HEK293T (cell line): ENCODE measurements at regions not wholly inside any gene's neighbourhood (a gene's known extent, or its start where the extent isn't known, plus 50 kb on each side); places are given as distances from the start of the nearest gene placed in this dataset.

Experiments
- CTCF ChIA-PET: fragments of 350-600 bp; formaldehyde crosslinking; extraction: SDS; loops from one replicate; lab custom pipeline; 2021; ENCODE audit warnings: antibody characterized with exemption, inconsistent platforms; lab: Yijun Ruan, JAX
- POLR2A ChIA-PET: fragments of 350-600 bp; formaldehyde crosslinking; extraction: SDS; loops from one replicate; lab custom pipeline; 2020; ENCODE audit warnings: antibody characterized with exemption, inconsistent platforms; lab: Yijun Ruan, JAX
- DNase-seq: peaks from one replicate; pipeline ENCODE4 v3.0.0; 2012; ENCODE audit warnings: mixed read lengths; ENCODE audit errors: extremely low spot score
- ARNT ChIP-seq: fragments of 450-650 bp; IDR thresholded peaks from 2 replicates; pipeline ENCODE4 v1.6.1; 2017; ENCODE audit warnings: mild to moderate bottlenecking
- BHLHE40 ChIP-seq: fragments of 450-650 bp; IDR thresholded peaks from 2 replicates; pipeline ENCODE4 v1.6.1; 2016; ENCODE audit warnings: mild to moderate bottlenecking, moderate library complexity, borderline replicate concordance
- CTBP1 ChIP-seq: fragments of 450-650 bp; IDR thresholded peaks from 2 replicates; pipeline ENCODE4 v1.6.1; 2016; ENCODE audit warnings: borderline replicate concordance
- ELF4 ChIP-seq: fragments of 450-650 bp; IDR thresholded peaks from 2 replicates; pipeline ENCODE4 v1.6.1; 2017; ENCODE audit warnings: antibody characterized with exemption
- FOXA1 ChIP-seq: fragments of 450-650 bp; IDR thresholded peaks from 2 replicates; pipeline ENCODE4 v1.6.1; 2016; ENCODE audit warnings: mild to moderate bottlenecking
- FOXK2 ChIP-seq: fragments of 450-650 bp; IDR thresholded peaks from 2 replicates; pipeline ENCODE4 v1.6.1; 2016; ENCODE audit warnings: mild to moderate bottlenecking
- FOXM1 ChIP-seq: fragments of 450-650 bp; IDR thresholded peaks from 2 replicates; pipeline ENCODE4 v1.6.1; 2017; ENCODE audit warnings: mild to moderate bottlenecking, borderline replicate concordance
- HDGF ChIP-seq: fragments of 450-650 bp; IDR thresholded peaks from 2 replicates; pipeline ENCODE4 v1.6.1; 2017; ENCODE audit warnings: antibody characterized with exemption, borderline replicate concordance
- L3MBTL2 ChIP-seq: fragments of 450-650 bp; conservative IDR thresholded peaks from 2 replicates; pipeline ENCODE4 v1.6.1; 2016; ENCODE audit warnings: mild to moderate bottlenecking
- LEF1 ChIP-seq: fragments of 450-650 bp; IDR thresholded peaks from 2 replicates; pipeline ENCODE4 v1.6.1; 2017; ENCODE audit warnings: mild to moderate bottlenecking, borderline replicate concordance
- NFRKB ChIP-seq: fragments of 450-650 bp; IDR thresholded peaks from 2 replicates; pipeline ENCODE4 v1.6.1; 2016; ENCODE audit warnings: mild to moderate bottlenecking, moderate library complexity
- SP1 ChIP-seq: fragments of 450-650 bp; IDR thresholded peaks from 2 replicates; pipeline ENCODE4 v1.6.1; 2017
- SUZ12 ChIP-seq: fragments of 450-650 bp; IDR thresholded peaks from 2 replicates; pipeline ENCODE4 v1.6.1; 2016; ENCODE audit warnings: mild to moderate bottlenecking
- TARDBP ChIP-seq: fragments of 450-650 bp; IDR thresholded peaks from 2 replicates; pipeline ENCODE4 v1.6.1; 2016
- ZNF384 ChIP-seq: fragments of 450-650 bp; IDR thresholded peaks from 2 replicates; pipeline ENCODE4 v1.6.1; 2016
- TF ChIP-seq, protein P1 (sequence below): fragments of 450-650 bp; IDR thresholded peaks from 2 replicates; pipeline ENCODE4 v1.6.1; 2016

DNA sequence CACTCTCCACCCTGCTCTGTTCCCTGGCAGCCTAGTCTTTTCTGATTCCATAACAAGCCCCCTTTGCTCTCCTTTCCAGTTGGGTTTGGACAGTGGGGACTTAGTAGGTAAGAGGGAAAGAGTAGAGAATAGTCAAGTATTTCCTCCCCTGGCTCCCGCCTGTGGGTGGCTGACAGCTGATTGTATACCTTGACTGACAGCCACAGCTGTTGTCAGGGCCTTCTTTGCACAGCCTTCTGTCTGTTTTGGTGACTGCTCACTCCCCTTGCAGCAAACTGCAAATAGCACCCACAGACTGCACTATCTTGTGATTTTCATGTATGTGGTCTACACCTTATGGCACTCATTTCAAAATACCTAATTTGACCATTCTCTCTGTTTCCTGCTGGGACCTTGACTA is 486.3 kb downstream of the ACTR3B start:
- DNase-seq: no peak
- TF ChIP-seq FOXA1 (no peak), SUZ12 (no peak), BHLHE40 (no peak), ARNT (no peak), HDGF (no peak), L3MBTL2 (no peak), LEF1 (no peak), SP1 (no peak), CTBP1 (no peak), FOXM1 (no peak), ELF4 (no peak), FOXK2 (no peak), ZNF384 (no peak), TARDBP (no peak), NFRKB (no peak)
- TF ChIP-seq, protein P1, sequence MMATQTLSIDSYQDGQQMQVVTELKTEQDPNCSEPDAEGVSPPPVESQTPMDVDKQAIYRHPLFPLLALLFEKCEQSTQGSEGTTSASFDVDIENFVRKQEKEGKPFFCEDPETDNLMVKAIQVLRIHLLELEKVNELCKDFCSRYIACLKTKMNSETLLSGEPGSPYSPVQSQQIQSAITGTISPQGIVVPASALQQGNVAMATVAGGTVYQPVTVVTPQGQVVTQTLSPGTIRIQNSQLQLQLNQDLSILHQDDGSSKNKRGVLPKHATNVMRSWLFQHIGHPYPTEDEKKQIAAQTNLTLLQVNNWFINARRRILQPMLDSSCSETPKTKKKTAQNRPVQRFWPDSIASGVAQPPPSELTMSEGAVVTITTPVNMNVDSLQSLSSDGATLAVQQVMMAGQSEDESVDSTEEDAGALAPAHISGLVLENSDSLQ: no peak
- ChIA-PET POLR2A (no interaction called here), CTCF (no interaction called here)

GRCh38 chr7:153247926-153248325 is 488.4 kb downstream of the ACTR3B start:
- ChIA-PET POLR2A (no interaction called here), CTCF (no interaction called here)
- TF ChIP-seq ELF4 (no peak), FOXM1 (no peak), HDGF (no peak), BHLHE40 (no peak)
- no peak for DNase-seq

GRCh38 chr7:153258686-153259085 is 499.1 kb downstream of the ACTR3B start:
- TF ChIP-seq BHLHE40: no peak
- TF ChIP-seq SP1: no peak
- no peak for TF ChIP-seq NFRKB
- TF ChIP-seq L3MBTL2: no peak
- TF ChIP-seq SUZ12: no peak
- TF ChIP-seq CTBP1: no peak
- TF ChIP-seq, protein P1: no peak
- TF ChIP-seq TARDBP: no peak
- no peak for TF ChIP-seq ELF4
- TF ChIP-seq ARNT: no peak
- no peak for TF ChIP-seq LEF1
- no peak for TF ChIP-seq FOXM1
- no peak for TF ChIP-seq HDGF
- POLR2A ChIA-PET: no interaction called here
- DNase-seq: no peak
- CTCF ChIA-PET: interaction anchor here (0.7 kb wide), 1 partner anchor 32 kb away, joined by 4 read pairs; no protein-coding TSS in a partner anchor

DNA sequence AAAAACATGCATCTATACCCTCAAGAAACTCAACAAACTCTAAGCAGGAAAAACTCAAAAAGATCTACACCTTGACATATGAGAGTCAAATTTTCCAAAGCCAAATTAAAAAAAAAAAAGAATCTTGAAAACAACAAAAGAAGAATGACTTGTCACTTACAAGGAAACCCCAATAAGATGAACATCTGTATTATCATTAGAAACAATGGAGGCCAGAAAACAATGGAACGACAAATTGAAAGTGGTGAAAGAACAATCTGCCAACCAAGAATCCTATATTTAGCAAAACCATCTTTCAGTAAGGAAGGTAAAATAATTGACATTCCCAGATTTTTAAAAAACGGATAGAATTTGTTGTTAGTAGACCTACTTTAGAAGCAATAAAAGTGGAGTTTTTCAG is 516.8 kb downstream of the ACTR3B start:
- POLR2A ChIA-PET: no interaction called here
- TF ChIP-seq SP1: no peak
- no peak for DNase-seq
- CTCF ChIA-PET: no interaction called here

- no peak for DNase-seq
- POLR2A ChIA-PET: no interaction called here
- no peak for TF ChIP-seq ARNT
- TF ChIP-seq, protein P1: no peak
- no peak for TF ChIP-seq ELF4
- TF ChIP-seq NFRKB: no peak
- no peak for TF ChIP-seq HDGF
- TF ChIP-seq ZNF384: no peak
- no peak for TF ChIP-seq CTBP1
- no peak for TF ChIP-seq FOXA1
- TF ChIP-seq SP1: no peak
- TF ChIP-seq FOXM1: no peak
- TF ChIP-seq L3MBTL2: no peak
- no peak for TF ChIP-seq BHLHE40
- no peak for TF ChIP-seq LEF1
- no peak for TF ChIP-seq TARDBP
- TF ChIP-seq FOXK2: no peak
- CTCF ChIA-PET: no interaction called here
Observed at GRCh38 chr7:153286763-153287162, 527.2 kb downstream of the ACTR3B start.

DNA sequence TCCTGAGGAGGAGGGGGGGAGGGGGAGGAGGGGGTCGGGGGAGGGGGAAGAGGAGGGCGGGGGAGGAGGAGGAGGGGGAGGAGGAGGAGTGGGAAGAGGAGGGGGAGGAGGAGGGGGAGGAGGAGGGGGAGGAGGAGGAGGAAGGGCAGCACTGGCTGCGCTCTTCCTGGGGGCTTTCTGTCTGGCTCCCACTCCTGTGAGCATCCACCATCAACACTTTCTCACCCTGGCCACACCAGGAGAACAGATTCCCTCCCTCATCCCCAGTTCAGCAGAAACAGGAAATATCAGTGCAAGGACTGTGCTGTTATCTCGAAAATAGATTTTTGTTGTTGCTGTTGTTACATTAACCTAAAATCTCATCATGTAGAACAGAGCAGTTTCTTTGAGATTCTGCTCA is 530.5 kb downstream of the ACTR3B start:
- DNase-seq: no peak
- POLR2A ChIA-PET: no interaction called here
- TF ChIP-seq FOXA1 (no peak), TARDBP (no peak), NFRKB (no peak), BHLHE40 (no peak), ZNF384 (no peak), SUZ12 (no peak)
- CTCF ChIA-PET: no interaction called here

DNA sequence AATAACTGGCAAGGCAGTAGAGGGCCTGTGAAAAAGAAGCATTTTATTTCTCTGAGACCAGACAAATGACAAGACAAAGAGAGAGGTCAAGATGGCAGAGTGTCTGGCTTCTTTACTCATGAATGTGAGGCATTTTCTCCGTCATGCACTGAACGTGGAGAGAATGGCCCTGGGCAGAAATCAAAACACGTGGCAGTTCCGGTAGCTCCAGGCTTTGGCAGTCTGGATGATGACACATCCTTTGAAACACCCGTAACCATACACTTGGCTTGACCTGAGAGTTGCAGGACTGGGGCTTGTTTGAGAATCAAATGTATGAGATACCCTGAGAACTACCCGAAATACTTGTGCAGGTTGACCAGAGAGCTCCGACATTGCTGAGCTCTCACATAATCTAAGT is 537.6 kb downstream of the ACTR3B start:
- DNase-seq: no peak
- POLR2A ChIA-PET: no interaction called here
- CTCF ChIA-PET: no interaction called here
- TF ChIP-seq ARNT: no peak
- TF ChIP-seq HDGF: no peak
- TF ChIP-seq, protein P1: no peak
- no peak for TF ChIP-seq TARDBP
- no peak for TF ChIP-seq SP1
- TF ChIP-seq FOXK2: no peak
- TF ChIP-seq FOXM1: no peak
- no peak for TF ChIP-seq SUZ12
- no peak for TF ChIP-seq NFRKB
